HG03520 (cell line): ENCODE measurements at regions not wholly inside any gene's neighbourhood (a gene's known extent, or its start where the extent isn't known, plus 50 kb on each side); places are given as distances from the start of the nearest gene placed in this dataset.
"Not testable (repeated sequence)": the region's sequence is repeated elsewhere in the genome, so short reads cannot be mapped to it uniquely, and the experiment has no call there.

Experiments used
- ATAC-seq: cut with Tn5 transposase; IDR thresholded peaks from one replicate; pipeline ENCODE4 v1.9.1; 2021; ENCODE audit warnings: mild to moderate bottlenecking, moderate library complexity; ENCODE audit not compliant: unreplicated experiment

- ATAC-seq, result no peak
These were observed 225.4 kb downstream of the DKK1 start for GRCh38 chr10:52539463-52539862.

DNA sequence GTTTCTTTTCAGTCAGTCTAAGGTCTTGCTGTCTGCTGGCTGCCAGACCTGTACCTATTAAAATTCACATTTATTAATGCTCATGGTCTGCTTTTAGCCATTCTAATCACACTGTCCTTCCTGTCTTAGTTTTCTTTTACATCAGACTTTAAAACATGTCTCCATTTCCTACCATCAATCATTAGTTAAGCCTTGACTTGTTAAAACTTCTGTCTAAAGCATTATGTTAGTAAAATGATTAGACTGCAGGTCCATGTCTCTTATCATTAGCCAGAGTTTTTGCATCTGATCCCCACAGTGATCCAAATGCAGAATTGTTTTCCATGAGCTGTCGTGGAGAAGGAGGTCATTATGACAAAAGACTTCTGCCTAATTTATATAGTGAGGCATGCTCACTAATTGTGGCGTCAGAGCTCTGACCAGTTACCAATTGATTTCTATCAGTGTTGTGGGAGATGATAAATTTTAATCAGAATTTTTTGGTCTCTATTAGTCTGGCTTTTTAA lies 226.5 kb downstream of the DKK1 start:
- ATAC-seq, result no peak

GRCh38 chr10:52541006-52541473 lies 227.0 kb downstream of the DKK1 start:
- no peak for ATAC-seq

DNA sequence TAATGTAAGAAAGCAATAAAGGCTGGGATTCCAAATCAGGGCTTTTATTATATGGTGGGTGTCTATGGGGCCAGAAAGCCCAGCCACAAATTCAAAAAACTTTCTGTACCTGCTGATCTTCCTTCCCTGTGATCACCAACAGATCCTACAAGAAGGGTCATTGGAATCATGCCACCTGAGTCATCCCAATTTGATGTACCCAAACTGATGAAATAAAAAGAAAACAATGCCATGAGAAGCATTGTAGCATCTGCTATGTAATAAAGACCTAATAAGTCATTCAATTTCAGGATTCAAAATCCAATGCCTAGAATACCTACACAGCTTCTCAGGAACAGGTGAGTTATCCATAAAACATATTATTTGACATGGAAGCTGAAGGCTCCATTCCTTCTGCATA lies 228.8 kb downstream of the DKK1 start:
- no peak for ATAC-seq

GRCh38 chr10:52551046-52551445 lies 221.5 kb downstream of the MBL2 start:
- no peak for ATAC-seq

DNA sequence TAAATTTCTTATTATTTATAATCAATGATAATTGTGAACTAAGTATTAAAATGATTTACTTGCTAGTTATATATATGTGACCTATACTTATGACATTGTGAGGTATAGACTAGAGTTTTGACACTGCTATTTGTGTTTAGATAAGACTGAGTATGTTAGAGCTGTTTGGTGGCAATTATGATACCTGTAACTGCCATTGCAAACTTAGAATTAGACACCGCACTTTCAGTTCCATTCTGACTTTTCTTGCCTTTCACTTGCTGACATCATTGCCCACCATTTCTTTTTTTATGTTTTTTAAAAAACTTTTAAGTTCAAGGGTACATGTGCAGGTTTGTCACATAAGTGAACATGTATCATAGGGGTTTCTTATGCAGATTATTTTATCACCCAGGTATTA lies 214.5 kb downstream of the MBL2 start:
- peak; percentile 96 for ATAC-seq

- ATAC-seq, result no peak
These were observed 211.3 kb downstream of the MBL2 start for GRCh38 chr10:52561322-52561721.

DNA sequence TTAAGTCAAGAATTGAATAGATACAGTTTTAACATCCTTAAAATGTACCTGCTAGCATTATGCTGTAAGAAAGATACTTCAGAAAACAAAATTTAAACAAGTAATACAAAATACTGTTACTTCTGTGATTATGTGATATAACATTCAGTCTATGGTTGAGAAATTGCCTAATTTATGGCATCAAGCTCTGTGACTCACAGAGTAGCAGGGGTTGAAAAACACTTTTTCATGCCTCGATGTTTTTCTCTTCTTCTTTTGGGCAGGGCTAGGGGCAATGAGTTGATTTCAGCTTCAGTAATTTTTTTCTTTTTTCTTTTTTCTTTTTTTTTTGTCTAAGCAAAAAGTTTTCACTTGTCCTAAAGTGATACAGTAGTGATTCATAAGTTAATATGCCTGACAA lies 209.2 kb downstream of the MBL2 start:
- ATAC-seq, result no peak

DNA sequence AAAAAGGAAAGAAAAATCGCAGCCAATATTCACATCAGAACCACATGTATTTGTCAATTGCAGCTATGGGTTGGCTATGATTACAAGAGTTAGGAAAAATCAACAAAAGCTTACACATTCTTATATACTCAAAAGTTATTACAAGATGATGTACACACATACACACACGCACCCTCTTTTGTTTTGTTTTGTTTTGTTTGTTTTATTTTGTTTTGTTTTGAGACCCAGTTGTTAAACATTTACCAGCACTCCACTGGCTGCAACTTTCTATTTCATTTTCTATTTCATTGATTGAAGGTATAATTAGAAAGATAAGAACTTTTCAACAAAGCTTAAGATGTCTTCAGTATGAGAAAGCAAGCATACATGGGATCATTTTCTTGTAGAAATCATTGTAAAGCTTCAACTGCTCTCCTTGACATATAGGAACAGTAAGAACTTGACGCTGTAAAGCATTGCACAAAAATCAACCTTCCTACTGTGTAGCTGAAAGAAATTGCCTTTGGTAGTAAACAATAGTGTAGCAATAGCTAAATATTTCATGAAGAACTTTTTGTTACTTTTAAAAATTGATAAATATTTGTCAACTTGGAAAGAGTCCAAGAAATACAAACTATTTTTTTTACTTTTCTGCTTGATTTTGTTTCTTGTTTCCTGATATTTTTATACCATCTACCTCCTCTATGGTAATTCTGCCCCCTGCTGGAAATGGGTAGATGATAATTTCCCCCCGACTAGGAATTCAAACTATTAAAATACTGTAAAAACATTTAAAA lies 205.9 kb downstream of the MBL2 start:
- ATAC-seq, result no peak

GRCh38 chr10:52567247-52567580 lies 205.4 kb downstream of the MBL2 start:
- ATAC-seq, result no peak

- no peak for ATAC-seq
These were observed 204.3 kb downstream of the MBL2 start for GRCh38 chr10:52568309-52568708.

DNA sequence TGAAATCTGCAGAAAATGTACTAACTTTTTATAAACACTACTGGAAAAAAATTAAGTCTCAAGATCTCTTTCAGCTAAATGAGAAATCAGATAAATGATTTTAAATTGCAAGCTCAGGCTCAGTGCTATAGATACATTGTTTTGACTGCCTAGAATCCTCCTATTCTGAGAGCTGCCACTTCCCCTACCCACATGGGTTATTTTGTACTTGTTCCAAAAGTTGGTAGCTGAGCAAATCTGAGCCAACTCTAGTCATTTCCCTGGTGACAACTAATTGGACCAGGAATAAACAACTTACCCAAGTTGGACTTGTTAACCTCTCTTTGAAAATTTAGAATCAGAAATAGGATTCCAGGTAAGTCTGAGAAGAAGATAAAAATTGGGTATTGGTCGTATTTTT lies 202.1 kb downstream of the MBL2 start:
- ATAC-seq, result no peak

GRCh38 chr10:52571018-52571417 lies 201.6 kb downstream of the MBL2 start:
- ATAC-seq, result no peak

DNA sequence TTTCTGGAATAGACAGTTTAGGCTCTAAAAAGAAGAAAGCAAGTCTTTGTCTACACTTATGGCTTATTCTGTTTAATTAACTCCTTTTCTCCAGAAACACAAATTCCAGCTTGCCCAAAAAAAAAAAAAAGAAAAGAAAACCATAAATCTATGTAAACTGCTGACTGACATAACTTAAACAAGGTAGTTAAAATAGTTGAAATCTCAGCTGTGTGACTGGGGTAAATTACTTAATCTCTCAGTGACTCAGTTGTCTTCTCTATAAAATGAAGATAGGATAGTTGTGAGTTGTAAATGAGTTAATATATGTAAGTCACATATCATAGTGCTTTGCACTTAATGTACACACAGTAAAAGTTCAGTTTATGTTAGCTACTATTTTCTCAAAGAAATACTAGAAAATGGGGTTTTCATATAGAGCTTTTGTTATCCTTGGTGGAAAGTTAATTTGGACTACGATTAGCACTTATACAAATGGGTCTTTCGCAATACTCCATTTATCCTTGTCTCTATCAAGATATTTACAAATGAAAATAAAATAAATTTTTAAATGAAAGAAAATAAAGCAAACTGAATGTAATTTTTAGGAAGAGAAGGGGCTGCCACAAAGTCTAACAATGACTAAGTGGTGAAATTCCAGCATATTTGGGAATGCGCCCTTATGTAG lies 200.9 kb downstream of the MBL2 start:
- ATAC-seq, result no peak

- ATAC-seq, result no peak
These were observed 199.2 kb downstream of the MBL2 start for GRCh38 chr10:52573347-52573746.

- no peak for ATAC-seq
These were observed 197.9 kb downstream of the MBL2 start for GRCh38 chr10:52574697-52575096.

GRCh38 chr10:52577047-52577446 lies 195.5 kb downstream of the MBL2 start:
- no peak for ATAC-seq

- no peak for ATAC-seq
These were observed 193.6 kb downstream of the MBL2 start for GRCh38 chr10:52578871-52579405.

- not testable (repeated sequence) for ATAC-seq
These were observed 190.9 kb downstream of the MBL2 start for GRCh38 chr10:52581636-52582035.

DNA sequence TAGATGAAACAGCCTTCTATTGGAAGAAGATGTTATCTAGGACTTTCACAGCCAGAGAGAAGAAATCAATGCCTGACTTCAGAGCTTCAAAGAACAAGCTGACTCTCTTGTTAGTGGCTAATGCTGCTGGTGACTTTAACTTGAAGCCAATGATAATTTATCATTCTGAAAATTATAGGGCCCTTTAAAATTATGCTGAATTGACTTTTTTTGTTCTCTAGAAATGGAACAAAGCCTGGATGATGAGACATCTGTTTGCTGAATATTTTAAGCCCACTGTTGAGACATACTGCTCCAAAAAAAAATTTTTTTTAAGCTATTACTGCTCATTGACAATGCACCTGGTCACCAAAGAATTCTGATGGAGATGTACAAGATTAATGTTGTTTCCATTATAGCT lies 189.2 kb downstream of the MBL2 start:
- ATAC-seq, result no peak

DNA sequence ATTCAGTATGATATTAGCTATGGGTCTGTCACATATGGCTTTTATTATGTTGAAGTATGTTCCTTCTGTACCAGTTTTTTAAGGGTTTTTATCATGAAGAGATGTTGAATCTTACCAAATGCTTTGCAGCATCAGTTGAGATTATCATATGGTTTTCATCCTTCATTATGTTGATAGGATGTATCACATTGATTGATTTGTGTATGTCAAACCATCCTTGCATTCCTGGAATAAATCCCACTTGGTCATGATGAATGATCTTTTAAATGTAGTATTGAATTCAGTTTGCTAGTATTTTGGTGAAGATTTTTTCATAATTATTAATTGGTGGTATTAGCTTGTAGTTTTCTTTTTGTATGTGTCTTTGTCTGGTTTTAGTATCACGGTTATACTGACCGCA lies 185.9 kb downstream of the MBL2 start:
- no peak for ATAC-seq

GRCh38 chr10:52597189-52597863 lies 175.3 kb downstream of the MBL2 start:
- ATAC-seq, result no peak
